NCI-H2107 (cell line): ENCODE measurements at regions not wholly inside any gene's neighbourhood (a gene's known extent, or its start where the extent isn't known, plus 50 kb on each side); places are given as distances from the start of the nearest gene placed in this dataset.

Experiments
- DNase-seq: peaks from one replicate; lab custom pipeline; 2025; lab: John Stamatoyannopoulos, UW

GRCh38 chr12:77777274-77777673 is 53.4 kb upstream of the NAV3 start:
- no peak for DNase-seq

GRCh38 chr12:77774761-77775160 is 55.9 kb upstream of the NAV3 start:
- DNase-seq: no peak

GRCh38 chr12:77772676-77773298 is 57.9 kb upstream of the NAV3 start:
- no peak for DNase-seq

- DNase-seq: no peak
These were observed 62.1 kb upstream of the NAV3 start for GRCh38 chr12:77768558-77768957.

DNA sequence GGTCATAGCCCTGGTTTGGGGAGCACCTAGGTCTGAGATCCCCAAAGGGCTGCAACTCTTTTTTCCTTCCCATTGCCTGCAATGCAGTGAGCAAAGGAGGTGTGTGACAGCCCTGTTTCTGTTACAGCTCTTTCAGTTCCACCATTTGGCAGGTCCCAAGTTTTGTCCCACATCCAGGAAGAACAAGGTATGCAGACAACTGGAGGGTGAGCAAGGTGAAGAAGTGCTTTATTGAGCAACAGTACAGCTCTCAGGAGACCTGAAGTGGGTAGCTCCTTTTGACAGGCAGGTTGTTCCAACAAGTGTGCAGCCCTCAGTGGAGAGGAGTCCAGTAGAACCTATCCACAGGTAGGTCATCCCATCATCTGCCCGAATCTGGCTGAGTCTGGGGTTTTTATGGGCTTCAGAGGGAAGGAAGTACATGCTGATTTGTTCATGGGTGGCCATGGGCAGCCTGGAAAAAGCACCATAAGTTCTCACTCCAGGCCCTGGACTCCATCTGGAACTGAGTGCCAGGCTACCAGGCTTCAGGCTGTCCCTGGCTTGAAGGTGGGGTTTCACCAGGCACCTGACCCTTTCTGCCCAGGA is 62.8 kb upstream of the NAV3 start:
- DNase-seq: no peak

GRCh38 chr12:77767335-77767734 is 63.4 kb upstream of the NAV3 start:
- DNase-seq: no peak

DNA sequence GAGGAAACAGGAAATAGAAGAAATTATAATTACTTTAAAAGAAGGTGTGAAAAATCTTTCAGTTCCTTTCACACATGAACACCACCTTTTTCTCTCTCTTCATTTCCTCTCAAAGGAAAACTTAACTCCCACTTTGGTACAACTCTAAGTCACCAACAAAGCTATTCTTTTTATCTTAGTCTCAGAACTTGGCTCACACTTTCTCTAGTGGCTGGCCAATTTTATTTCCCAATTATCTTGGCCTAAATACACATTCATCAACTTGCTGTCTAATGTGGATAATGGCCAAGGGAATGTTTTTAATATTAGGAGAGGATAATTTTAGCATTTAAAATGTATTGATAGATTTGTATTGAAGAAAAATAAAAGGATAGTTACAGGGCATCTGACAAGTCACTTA is 64.5 kb upstream of the NAV3 start:
- no peak for DNase-seq

DNA sequence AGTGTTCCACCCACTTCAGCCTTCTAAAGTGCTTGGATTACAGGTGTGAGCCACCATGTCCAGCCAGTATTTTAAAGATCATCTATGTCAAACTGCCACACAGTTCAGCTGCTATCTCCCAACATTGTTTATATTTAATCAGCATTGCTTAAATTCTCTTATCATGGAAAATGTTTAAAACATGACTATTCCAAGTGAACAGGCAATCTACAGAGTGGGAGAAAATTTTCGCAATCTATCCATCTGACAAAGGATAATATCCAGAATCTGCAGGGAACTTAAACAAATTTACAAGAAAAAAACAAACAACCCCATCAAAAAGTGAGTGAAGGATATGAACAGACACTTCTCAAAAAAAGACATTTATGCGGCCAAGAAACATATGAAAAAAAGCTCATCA is 69.4 kb upstream of the NAV3 start:
- DNase-seq: no peak

- no peak for DNase-seq
These were observed 70.2 kb upstream of the NAV3 start for GRCh38 chr12:77760271-77761025.

- DNase-seq: no peak
These were observed 76.6 kb upstream of the NAV3 start for GRCh38 chr12:77754086-77754485.

- no peak for DNase-seq
These were observed 78.8 kb upstream of the NAV3 start for GRCh38 chr12:77751939-77752338.

- DNase-seq: peak; percentile 73
These were observed 84.6 kb upstream of the NAV3 start for GRCh38 chr12:77746096-77746495.

GRCh38 chr12:77745624-77746023 is 85.1 kb upstream of the NAV3 start:
- no peak for DNase-seq

- DNase-seq: no peak
These were observed 88.1 kb upstream of the NAV3 start for GRCh38 chr12:77742631-77743030.

DNA sequence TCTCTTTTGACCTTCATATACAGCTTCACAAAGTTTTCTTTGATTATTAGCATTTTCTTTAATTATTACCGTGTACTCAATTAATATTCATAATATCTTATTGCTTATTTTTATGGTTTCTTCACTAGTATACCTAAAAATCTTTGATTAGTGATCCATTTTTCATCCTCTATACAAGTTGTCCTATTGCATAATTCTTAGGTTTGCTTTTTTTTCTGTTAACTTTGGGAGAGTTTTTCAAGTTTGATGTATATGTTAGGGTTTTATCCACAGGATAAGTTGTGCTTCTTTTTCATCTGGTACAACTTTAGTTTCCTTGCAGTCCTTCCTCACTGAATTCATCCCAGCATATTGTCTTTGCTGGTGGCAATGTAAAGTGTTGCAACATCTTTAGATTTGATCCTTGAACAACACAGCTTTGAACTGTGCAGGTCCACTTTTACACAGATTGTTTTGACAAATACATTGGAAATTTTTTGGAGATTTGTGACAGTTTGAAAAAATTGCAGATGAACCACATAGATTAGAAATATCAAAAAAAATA is 88.6 kb upstream of the NAV3 start:
- no peak for DNase-seq

- no peak for DNase-seq
These were observed 94.3 kb upstream of the NAV3 start for GRCh38 chr12:77736219-77736965.

DNA sequence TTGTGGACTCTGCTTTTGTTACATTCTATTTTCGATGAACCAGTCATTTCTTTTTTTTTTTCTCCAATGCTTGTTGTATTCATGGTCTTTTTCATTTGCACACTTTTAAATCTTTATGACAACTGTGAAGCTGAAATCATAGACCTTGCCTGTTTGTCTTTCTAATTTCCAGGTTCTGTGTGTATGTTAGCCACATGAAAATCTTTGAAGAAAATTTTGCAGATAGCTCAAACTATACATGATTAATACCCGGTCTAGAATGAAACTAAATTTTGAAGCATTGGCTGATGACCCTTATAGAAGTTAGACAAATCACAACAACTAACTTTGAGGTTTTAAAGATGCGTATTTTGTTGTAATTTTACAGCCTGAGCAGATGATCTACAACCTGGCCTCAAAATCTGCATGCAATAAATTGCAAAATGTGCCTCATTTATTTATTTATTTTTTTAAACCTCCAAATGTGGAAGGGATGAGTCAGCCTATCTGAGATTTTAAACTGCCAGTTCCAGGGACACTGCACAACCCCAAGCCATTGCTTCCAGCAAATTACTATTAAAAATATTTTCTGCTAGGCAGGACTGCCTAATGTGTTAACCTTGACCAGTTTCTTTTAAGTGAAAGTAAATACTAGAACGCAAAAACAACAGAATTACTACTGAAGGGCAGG is 96.3 kb upstream of the NAV3 start:
- DNase-seq: no peak

DNA sequence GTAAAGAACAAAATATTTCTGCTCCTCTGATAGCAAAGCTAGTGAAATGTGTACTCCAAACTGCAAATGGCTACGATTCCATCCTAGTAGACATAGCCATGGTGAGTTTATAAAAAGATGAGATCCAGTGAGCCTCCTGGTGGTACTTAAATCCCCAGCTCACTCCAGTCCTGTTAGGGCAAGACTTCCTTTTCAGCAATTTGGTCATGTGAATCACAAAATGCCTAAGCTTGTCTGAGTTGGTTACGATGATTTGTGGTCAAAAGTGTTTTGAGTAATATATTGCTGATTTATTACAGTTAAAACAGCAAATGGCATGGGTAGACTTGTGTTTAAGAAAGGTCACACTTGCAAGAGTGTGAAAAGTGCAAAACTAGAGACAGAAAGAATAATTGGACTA is 102.7 kb upstream of the NAV3 start:
- no peak for DNase-seq

GRCh38 chr12:77727442-77728001 is 103.2 kb upstream of the NAV3 start:
- DNase-seq: no peak

- DNase-seq: no peak
These were observed 105.1 kb upstream of the NAV3 start for GRCh38 chr12:77725611-77726010.

DNA sequence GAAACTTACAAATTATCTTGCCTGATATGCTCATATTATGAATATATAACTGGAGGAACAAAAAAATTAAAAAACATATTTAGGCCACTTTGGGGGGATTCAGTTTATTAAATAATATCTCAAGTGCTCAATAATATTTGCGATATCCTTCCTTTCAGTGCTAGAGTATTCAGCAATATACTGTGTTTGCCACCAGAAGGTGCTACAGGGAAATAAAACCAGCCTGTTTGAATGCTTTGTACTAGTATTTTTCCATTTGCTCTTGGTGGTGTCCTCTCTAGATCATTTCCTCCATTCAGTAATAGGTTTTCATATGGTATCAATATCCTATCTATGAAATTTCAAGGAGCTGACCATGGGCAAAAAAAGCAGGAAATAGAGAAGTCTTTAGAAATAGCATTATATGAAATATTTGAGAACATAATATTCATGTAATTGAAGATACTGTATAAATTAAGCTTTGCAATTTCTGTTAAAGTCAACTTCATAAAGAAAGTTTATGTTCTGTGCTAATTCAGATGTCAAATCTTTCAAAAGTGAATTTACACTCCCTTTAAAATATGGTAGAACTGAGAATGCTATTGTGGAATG is 106.2 kb upstream of the NAV3 start:
- DNase-seq: peak; percentile 26
